T-helper 2 cell (primary cell): ENCODE measurements at regions not wholly inside any gene's neighbourhood (a gene's known extent, or its start where the extent isn't known, plus 50 kb on each side); places are given as distances from the start of the nearest gene placed in this dataset.

ENCODE experiments used
- DNase-seq, 5 experiments: peaks; one replicate each; pipeline versions ENCODE4 v3.0.0 to v3.0.0-alpha.2; 2012 to 2022

DNA sequence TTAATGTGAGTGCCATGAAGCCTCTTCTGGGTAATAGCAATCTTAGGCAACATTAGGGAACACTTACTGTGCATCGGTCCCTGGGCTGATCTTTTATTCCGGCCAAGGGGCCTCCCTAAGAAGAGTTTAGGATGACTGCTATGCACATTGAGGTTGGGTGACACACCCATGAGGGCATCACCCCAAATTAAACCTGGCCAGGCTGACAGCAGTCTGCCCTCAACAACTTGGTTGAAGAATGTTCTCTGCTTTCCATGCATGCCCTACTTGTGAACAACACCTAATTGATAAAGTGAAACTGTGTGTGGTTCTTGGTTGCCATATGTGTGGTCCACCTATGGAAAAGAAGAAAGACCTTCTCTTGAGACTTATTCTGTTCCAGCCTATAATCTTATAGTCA is 1098.0 kb downstream of the BCL11B start:
- peak in 1 of 5 experiments; percentile 77 for DNase-seq

DNA sequence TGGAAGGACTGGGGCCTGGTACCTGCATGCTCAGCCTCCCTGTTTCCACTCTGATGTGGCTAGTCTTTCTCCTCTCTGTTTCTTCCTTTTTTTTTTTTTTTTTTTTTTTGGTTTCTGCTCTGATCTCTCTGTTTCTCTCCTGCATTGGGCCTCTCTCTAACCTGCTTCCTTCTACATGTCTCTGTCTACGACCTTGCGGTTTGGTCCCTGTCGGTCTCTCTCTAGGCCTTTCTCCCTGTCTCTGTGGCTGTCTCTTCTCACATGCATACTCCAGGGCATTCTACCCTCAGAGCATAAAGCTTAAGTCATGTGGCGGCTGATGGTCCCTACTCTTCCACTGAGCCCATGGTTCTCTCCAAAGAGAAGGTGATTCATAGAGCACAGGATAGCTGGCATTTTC is 1096.6 kb downstream of the BCL11B start:
- DNase-seq = peak in 1 of 5 experiments; percentile 77

DNA sequence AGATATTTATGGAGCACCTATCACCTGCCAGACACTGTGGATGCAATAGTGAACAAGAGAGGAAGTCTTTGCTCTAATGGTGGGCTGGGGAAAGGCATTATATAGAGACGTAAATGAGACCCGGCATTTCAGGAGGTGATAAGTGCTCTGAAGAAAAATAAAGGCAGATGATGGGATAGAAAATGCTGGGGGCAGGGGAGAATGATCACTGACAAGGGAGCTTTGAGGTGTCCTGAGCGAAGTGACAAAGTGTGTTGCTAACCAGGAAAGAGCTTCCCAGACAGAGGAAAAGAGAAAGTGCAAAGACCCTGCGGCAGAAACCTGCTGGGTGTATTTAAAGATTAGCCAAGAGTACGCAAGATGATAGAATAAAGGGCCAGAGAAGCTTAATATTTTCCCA is 1096.1 kb downstream of the BCL11B start:
- no peak for DNase-seq

DNA sequence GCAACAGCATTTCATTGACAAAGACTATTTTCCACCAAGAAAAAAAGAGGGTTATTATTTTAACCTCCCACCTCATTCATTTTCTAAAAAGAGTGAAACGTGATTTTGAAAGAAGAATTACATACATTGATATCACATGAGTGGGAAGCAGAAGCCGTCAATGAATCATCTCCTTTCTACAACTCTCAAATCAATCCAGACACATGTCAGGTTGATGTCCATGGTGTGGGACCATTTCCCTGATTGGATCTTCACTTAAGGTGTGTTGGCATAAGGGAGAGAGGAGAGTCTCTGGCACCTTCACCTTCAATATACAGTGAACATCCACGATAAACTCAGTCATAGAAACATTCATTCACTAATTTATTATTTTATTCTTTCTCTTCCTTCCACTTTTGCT is 1095.1 kb downstream of the BCL11B start:
- DNase-seq = no peak

DNA sequence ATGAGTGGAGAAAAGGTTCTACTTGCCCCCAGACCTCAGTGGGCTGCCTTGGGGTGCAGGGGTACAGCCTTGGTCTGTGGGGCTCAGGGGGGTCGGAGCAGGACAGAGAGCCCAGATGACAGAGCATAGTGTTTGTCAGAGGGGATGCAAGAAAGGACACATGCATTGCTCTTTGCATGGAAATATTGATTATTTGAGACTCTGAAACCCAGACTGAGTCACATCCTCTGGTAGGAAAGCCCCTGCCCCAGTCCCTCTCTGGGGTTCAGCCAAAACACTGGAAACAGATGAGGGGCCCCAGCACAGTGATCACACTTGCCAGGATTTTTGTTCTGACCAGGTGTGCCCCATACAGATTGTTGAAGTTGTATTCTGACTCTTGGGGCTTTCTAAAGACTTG is 1094.4 kb downstream of the BCL11B start:
- peak in 2 of 5 experiments; percentile 56 to 65 for DNase-seq

DNA sequence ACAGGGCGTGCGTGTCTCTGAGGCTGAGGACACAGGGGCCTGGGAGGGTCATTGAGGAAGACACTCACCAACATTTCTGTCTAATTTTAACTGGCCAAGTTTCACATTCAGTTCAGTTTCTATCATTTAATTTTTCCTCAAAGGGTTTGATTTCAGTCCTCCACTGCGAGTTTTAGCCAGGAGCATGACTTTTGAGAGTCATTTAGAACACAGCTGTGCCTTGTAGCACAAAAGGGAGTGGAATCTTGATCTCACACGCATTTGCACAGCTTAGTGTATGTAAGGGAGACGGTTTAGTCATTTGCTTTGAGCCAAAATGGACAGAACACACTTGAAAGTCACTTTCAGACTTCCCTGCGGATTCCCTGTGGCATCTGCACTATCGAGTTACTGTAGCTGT is 1090.8 kb downstream of the BCL11B start:
- DNase-seq = peak in 1 of 5 experiments; percentile 45

DNA sequence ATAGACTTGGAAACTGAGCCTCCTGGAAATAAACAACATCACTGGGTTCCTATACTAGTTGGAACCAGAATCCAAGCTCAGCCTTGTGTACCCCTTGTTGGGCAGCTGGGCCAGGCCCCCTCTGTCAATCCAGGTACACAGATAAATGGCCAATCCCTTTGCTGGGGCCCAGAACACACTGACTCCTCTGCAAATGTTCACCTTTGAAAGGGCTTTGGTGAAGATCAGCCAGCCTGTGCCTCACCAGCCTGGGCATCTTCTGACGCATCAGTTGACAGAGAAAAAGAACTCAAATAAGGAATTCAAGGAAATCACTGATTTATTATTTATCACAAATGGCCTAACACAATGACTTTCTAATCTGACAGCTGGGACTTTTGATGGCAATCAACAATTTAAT is 1090.2 kb downstream of the BCL11B start:
- peak in 1 of 5 experiments; percentile 50 for DNase-seq

DNA sequence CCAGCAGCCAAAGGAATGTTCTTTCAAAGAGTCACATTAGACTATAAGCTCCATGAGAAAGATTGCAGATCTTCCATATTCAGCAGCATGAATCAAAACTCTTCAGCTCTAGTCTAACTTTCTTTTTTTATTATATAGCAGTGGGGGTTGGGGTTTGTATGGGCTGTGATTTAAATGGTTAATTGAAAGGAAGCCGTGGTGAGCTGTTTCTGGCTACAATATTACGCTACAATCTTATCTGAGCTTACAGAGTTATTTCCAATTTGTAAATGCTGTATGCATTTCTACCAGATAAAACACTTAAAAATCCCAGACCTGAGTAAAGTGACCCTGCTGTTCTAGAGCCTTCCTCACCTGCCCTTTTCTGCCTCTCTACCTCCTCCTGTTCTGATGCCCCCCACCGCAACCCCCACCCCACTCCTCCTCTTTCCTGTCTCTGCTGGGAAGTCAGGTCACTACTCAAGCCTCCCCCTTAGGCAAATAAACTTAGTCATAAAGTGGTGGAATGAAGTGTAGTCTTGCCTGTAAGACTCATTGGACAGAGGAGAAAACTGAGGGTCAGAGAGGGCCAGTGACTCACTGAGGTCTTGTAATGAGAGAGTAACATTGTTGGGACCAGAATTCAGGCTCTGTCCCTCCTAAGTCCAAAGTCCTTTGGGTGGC is 1089.5 kb downstream of the BCL11B start:
- DNase-seq = peak in 2 of 5 experiments; percentile 56 to 90

DNA sequence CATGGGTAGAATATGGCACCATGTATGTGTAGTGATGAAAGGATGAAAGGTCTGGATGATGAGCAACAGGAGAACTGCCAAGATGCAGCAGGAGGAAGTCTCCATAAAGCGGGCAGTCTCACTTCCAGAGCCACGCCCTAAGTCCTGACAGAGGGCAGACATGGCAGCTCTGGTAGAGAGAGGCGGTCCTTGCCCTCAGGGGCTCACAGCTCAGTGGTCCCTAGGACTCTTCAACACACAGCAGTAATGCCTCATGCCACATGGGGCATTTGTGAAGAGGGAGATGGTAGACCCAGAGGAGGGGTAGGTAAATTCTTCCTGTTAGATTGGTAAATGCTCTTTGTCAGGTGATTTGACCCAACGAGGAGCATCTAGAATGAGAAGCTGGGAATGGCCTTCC is 1088.4 kb downstream of the BCL11B start:
- no peak for DNase-seq

DNA sequence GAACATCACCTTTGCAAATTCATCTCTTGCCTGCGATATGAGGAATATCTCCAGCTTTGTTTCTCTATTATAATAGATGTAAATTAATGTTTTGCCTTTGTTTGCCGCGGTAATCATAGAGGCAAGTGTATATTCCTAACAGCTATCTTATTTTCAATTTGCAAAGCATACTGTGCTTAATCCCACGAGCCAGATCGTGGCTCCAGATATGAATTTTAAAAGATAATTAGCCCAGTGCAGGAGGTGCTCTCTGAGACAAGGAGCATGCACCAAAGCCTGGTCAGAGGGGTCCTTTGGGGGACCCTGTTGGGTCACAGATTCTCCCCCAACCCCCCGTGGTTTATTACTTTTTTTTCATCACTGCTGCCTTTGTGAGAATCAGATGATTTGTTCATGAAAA is 1087.5 kb downstream of the BCL11B start:
- DNase-seq = peak in 1 of 5 experiments; percentile 61

DNA sequence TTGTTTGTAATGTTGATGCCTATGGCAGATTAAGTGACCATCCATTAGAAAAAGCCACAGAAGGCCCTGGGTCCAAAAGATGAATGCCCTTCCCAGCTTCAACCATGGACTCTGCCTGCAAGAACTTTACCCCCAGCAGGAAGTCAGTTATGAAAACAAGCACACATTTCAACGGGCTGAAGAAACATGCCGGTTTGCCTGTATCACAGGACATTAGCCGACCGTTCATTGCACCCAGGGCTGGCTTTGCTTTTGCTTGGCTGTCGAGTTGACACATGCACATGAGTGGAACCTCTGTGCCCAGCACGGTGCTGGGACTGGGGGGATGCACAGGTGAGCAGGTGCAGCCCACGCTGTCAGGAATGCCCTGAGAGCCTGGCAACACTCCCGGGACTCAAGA is 1087.0 kb downstream of the BCL11B start:
- peak in 1 of 5 experiments; percentile 62 for DNase-seq

DNA sequence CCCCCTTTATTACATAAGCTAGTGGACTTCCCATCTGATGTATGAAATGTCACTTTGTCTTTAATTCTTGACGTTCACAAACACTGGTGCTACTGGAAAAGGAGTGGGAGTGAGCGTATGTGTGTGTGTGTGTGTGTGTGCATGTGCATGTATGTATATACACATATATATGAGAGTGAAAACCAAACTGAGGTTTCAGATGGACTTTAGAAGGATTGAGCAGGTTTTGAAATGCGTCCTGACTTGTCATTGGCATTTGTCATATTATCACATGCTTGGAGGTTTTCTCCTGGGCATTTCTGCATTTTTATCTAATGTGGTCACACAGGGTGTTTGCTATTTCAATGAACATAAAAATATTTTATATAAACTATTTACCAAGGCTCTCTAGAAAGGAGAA is 1085.9 kb downstream of the BCL11B start:
- peak in 1 of 5 experiments; percentile 48 for DNase-seq

DNA sequence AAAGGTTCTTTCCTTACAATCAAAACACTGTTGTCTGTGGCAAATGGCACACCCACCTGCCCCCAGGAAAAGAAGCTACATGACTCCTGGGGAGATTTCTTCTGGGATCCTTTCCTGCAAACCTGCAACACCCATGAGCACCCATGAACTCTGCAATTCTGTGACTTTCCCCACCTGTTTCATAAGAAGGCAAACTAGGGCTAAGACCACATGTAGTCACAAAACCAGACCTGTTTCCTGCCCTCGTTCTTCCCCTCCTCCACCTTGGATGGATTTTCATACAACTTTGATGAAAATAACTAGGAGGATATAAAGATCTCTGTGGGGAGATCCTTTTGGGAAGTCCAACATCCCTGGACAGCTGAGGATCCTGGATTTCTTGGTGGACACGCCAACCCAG is 1084.7 kb downstream of the BCL11B start:
- peak in 1 of 5 experiments; percentile 79 for DNase-seq

DNA sequence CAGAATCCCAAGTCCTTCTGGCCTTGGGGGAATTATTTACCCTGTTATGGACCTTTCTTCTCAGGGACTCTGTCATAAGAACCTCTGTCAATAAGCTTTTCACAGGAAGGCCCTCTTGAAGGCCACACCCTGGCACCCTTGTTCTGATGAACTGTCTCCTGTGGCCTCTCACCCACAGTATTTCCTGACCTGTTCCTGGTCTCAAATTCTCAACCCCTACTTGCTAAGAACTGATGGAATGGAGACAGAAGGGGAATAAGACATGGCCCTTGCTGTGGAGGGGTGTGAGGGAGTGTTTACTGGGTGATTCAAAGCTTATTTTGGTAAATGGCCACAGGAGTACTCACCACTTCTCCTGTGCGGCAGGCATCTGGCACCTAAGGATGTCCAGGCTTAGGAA is 1082.9 kb downstream of the BCL11B start:
- peak in 2 of 5 experiments; percentile 36 to 94 for DNase-seq

DNA sequence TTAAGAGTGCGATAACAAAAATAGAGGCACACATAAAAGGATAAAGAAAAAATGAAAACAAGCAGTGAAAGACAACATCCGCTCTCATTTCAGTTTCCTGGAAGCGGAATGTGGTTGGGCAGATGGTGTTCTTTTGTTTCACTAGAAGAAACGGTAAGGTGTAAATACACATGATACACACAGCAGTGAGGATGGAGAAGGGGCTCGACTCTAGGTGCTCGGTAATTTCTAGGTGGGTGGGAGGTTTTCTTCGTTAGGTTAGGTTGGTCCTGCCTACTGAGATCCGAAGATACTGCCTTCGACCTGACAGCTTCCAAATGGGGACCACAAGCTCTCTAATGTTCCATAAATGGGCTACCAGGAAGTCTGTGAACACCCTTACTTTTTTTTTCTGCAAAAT is 1082.5 kb downstream of the BCL11B start:
- peak in 3 of 5 experiments; percentile 15 to 97 (median 59) for DNase-seq

DNA sequence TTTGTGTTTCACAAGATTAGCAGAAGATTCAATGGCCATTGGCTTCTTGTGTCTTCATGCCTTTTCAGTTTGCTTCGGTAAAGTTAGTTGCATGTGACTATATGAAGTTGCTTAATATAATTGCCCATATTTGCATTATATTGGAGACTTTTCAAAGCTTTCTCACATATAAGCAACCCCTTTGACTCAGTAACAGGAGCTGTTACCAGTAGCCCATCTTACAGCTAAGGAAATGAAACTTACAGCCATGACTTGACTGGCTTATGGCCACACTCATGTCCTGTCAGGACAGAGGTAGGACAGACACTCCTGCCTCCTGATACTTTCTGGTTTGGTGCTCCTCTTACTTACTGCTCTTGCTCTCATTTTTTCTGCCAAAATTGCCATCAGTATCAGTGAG is 1082.1 kb downstream of the BCL11B start:
- peak in 1 of 5 experiments; percentile 69 for DNase-seq

DNA sequence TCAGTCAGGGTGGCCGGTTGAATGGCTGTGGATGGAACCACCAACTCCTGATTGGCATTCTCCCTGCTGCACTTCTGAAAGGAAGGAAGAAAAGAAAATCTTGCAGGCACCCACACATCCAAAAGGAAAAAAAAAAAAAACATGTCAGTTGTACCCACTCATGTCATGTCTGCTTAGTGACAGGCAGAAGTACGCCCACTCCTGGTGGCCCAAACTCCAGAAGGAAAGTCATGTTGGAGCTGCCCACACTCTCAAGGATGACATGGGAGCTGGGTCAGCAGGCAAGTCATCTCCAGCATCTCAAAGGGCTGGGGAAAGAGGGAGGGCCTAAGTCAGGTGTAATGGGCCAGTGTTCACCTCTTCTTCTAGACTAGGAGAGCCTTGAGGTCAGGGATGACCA is 1079.1 kb downstream of the BCL11B start:
- DNase-seq = no peak

DNA sequence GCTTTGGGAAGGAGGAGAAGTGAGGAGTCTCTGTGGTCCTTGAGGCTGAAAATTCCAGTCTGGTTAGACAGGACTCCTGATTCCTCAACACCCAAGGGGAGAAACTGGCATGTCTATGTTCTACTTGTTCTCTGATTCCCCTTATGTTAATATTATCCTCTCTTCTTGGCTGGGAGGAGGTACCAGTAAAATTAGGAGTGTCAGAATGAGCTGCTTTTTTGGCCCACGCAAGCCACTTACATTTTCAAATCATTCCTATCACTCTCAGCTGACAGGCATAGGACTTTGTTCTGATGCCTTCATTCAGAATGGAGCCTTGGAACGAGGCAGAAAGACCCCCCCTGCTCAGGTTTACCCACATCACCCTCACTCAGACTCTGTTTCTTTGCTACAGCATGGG is 1077.2 kb downstream of the BCL11B start:
- DNase-seq = no peak

DNA sequence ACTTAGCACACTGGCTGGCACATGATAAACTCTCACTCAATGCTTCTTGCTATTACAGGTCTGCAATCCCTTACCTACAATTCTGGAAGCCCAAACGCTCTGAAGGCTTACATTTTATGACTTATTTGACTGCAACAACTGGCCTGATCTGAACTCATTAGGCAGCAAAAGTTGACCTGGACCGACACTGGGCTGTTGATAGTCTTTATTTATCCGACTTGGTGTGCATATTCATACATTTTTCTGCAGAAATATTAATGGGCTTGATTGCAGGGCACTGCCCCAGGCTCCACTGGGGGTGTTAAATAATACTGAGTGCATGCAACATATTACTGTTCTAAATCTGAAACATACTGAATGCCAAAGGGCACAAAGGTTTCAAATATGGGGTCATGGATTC is 1076.7 kb downstream of the BCL11B start:
- DNase-seq = no peak

DNA sequence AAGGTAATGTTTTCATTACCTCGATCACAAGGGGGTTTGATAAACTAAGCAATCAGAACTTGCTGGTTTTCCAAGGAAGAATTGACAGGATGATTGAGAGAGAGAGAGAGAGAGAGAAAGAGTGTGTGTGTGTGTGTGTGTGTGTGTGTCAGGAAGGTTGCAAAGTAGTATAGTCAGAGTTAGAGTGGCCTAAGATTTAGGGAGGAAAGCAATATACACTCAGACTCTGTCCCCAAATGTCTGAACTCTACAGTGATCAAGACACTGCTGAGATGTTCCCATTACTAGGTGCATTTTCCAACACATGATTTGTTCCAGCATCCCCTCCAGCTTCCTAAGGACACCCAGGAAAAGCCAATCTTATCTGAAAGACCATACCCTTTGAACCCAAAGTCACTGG is 1074.1 kb downstream of the BCL11B start:
- peak in 1 of 5 experiments; percentile 51 for DNase-seq

DNA sequence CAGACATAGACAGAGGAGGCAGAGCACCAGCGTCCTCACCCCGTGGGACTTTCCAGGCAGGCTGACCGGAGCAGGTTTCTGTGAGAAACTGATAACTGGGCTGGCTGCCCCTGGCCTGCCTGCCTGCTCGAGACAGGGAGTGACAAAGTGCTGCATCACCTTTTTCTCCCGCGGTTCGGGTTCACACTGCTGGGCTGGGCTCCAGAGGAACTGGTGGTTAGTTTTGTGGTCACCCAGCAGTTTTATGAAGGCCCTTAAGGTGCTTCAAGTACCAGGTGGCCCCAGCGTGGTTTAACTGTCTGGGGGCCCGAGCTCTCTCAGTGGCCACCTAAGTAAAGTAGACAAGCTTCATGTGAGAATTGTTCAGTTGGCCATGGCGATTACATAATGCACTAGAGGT is 1073.6 kb downstream of the BCL11B start:
- DNase-seq = peak in 3 of 5 experiments; percentile 17 to 92 (median 56)

DNA sequence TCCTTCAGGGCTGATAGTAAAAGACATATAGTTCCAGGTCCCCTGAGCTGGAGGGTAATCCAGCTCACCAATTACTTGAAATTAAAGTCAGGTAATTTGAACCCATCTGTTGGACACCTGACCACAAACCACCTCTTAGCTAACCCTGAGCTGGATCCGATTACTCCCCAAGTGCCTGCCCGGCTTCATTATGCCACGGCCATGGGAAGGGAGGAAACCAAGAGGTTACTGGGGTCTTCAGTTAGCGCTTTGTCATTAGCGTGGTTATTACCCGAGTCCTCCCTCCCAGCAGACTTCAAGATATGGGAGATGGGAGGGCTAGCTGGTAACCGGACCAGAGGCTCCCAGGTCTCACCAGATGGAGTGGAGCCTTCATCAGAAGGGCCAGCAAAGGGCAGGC is 1071.4 kb downstream of the BCL11B start:
- DNase-seq = no peak

DNA sequence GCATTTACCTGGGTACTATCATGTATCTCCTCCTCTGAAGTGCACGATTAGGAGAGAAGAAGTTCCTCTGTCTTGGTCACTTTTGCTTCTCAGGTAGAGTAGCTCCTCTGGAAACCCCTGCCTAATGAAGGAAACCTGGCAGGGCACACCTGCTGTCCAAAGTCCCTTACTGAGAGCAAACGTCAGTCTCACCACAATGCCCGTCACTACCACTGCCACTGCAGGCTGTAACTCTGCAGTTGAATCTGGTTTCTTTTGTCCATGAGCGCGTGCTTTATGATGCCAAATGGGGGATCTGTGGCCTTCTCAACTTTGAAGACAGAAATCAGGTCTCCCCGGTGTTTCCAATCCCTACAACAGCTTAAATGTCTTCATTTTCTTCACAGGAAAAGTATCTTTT is 1068.6 kb downstream of the BCL11B start:
- DNase-seq = no peak

DNA sequence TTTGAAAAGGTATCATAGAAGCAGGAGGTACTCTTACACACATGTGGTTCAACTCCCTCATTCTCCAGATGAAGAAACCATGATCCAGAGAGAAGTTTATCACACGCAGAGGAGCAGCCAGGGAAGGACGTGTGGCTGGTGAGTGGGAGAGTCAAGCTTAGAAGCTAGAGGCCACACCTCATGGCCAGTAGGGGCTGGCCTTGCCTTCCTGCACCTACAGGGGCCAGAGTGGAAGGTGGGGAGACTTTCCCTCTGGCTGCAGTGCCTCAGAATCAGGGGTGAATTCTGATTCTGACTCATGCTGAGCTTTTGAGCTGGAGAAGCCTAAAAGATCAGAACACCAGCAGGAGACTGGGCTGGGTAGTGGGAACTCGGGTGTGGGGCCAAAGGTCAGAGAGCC is 1067.9 kb downstream of the BCL11B start:
- no peak for DNase-seq

DNA sequence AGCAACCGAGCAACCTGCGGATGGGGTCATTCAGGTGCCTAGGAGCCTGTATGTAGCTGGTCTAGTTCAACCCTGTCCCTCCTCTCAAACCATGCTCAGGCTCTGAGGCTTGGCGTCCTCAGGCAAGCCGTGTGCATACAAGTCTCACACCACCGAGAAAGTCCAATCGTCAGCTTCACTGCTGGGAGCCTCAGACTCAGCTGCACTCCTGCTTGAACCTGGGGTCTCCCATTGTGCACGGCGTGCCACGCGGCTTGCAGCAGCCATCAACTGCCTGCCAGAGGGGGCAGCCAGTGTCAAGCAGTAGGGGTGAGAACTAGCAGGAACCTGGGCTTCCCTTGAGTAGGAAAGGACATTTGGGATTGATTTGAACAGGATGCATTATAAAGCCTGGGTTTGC is 1064.6 kb downstream of the BCL11B start:
- no peak for DNase-seq
